ENCODE measurements at regions not wholly inside any gene's neighbourhood (a gene's known extent, or its start where the extent isn't known, plus 50 kb on each side); places are given as distances from the start of the nearest gene placed in this dataset.

- TF ChIP-seq CTCF (IDR thresholded peaks at IDR 0.05; ENCODE audit: low read depth, low read length) (no peak), EZH2phosphoT487 (IDR thresholded peaks at IDR 0.05; ENCODE audit: low read depth) (no peak)
Measured at GRCh38 chr7:47677093-47677492, 95.2 kb upstream of the TNS3 start.
